Fibroblast of lung (primary cell): ENCODE measurements at regions not wholly inside any gene's neighbourhood (a gene's known extent, or its start where the extent isn't known, plus 50 kb on each side); places are given as distances from the start of the nearest gene placed in this dataset.

Experiments used
- EZH2 ChIP-seq: IDR thresholded peaks from 2 replicates; pipeline ENCODE4 v1.5.1; 2012; ENCODE audit warnings: low read length, control low read depth, mild to moderate bottlenecking; ENCODE audit errors: missing control alignments
- TF ChIP-seq, protein P1 (sequence below), 2 donors: IDR thresholded peaks in 1 of 2; conservative IDR thresholded peaks in 1 of 2; 1 replicate in 1 of 2; 2 replicates in 1 of 2; pipeline ENCODE4 v1.5.1; 2011 to 2012; ENCODE audit warnings: low read length in 2 of 2, control low read depth in 1 of 2, inconsistent platforms in 1 of 2, low read depth in 1 of 2, mild to moderate bottlenecking in 1 of 2

DNA sequence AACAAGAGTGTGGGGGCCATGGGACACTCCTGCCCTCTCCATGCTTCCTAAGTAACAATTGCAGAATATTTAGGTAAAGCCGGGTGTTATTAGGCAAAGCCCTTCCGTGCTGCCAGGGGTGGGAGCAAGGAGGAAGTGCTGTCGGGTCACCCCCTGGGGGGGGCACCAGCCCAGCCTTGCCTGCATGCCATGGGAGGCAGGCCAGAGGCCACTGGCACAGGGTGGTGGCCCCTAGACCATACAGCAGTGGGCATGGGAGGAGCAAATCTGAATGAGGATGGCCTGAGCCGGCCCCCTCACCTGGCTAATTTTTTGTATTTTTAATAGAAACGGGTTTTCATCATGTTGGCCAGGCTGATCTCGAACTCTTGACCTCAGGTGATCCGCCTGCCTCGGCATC is 355.7 kb upstream of the CDH8 start:
- TF ChIP-seq, protein P1, sequence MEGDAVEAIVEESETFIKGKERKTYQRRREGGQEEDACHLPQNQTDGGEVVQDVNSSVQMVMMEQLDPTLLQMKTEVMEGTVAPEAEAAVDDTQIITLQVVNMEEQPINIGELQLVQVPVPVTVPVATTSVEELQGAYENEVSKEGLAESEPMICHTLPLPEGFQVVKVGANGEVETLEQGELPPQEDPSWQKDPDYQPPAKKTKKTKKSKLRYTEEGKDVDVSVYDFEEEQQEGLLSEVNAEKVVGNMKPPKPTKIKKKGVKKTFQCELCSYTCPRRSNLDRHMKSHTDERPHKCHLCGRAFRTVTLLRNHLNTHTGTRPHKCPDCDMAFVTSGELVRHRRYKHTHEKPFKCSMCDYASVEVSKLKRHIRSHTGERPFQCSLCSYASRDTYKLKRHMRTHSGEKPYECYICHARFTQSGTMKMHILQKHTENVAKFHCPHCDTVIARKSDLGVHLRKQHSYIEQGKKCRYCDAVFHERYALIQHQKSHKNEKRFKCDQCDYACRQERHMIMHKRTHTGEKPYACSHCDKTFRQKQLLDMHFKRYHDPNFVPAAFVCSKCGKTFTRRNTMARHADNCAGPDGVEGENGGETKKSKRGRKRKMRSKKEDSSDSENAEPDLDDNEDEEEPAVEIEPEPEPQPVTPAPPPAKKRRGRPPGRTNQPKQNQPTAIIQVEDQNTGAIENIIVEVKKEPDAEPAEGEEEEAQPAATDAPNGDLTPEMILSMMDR (conservative IDR thresholded peaks at IDR 0.05 in 1 of 2, IDR thresholded peaks at IDR 0.05 in 1 of 2; ENCODE audit: low read depth in 1 of 2, low read length in 2 of 2): no peak
- no peak for TF ChIP-seq EZH2
